Stomach (tissue), 8 donors: ENCODE measurements at regions not wholly inside any gene's neighbourhood (a gene's known extent, or its start where the extent isn't known, plus 50 kb on each side); places are given as distances from the start of the nearest gene placed in this dataset.

Experiments
- DNase-seq, 2 donors: peaks; one replicate each; pipeline versions ENCODE4 v3.0.0 to v3.0.0-alpha.2; 2013 to 2019
- H3K27ac ChIP-seq, 5 donors: fragments of 200-600 bp in 4 of 5; sonication (generic) in 4 of 5; one replicate each; pipeline ENCODE4 v1.5.1; 2013 to 2019; ENCODE audit warnings: mild to moderate bottlenecking in 1 of 5, moderate library complexity in 1 of 5
- H3K27me3 ChIP-seq, 3 donors: fragments of 200-600 bp; sonication (generic); one replicate each; pipeline ENCODE4 v1.5.1; 2017 to 2019; ENCODE audit warnings: mixed run types in 1 of 3
- H3K36me3 ChIP-seq, 4 donors: fragments of 200-600 bp; sonication (generic); 1 replicate in 3 of 4; 2 replicates in 1 of 4; pipeline ENCODE4 v1.5.1; 2016 to 2019
- H3K4me1 ChIP-seq, 4 donors: fragments of 200-600 bp; sonication (generic); one replicate each; pipeline ENCODE4 v1.5.1; 2016 to 2019
- H3K4me3 ChIP-seq, 4 donors: fragments of 200-600 bp; sonication (generic) in 3 of 4; one replicate each; pipeline ENCODE4 v1.5.1; 2016 to 2019; ENCODE audit warnings: mild to moderate bottlenecking in 1 of 4
- H3K9me3 ChIP-seq, 4 donors: fragments of 200-600 bp; sonication (generic); one replicate each; pipeline ENCODE4 v1.5.1; 2016 to 2019
- CTCF ChIP-seq, 7 experiments: fragments of 450-650 bp in 4 of 7; fragments of 200-600 bp in 3 of 7; sonication (generic) in 3 of 7; IDR thresholded peaks; one replicate each; pipeline ENCODE4 v1.5.1; 2016 to 2019; ENCODE audit warnings: antibody characterized with exemption in 7 of 7, control low read depth in 2 of 7, mild to moderate bottlenecking in 1 of 7
- EP300 ChIP-seq: sonication (generic); formaldehyde crosslinking; IDR thresholded peaks from one replicate; pipeline ENCODE4 v1.6.1; 2017; ENCODE audit warnings: antibody characterized with exemption
- POLR2A ChIP-seq, 4 donors: fragments of 450-650 bp; IDR thresholded peaks; one replicate each; pipeline ENCODE4 v1.6.1; 2016; ENCODE audit warnings: antibody characterized with exemption in 4 of 4, control low read depth in 2 of 4, mild to moderate bottlenecking in 1 of 4, moderate library complexity in 1 of 4
- POLR2AphosphoS5 ChIP-seq, 3 donors: sonication (generic); formaldehyde crosslinking; IDR thresholded peaks; one replicate each; pipeline ENCODE4 v1.6.1; 2016; ENCODE audit warnings: antibody characterized with exemption in 3 of 3
- WGBS, 5 donors: extraction: QIAGEN DNeasy Blood & Tissue Kit in 3 of 5; methylation state at CpG; one replicate each; pipeline versions ENCODE4 v1.1.5 to v1.1.7; 2013 to 2018; 5-methylcytosine and 5-hydroxymethylcytosine counted together
- intact Hi-C: fragments of 100-400 bp; cut with DNase I; formaldehyde crosslinking; loops from one replicate; pipeline ENCODE4 v1.15.1; 2023; ENCODE audit warnings: low total_unique reads
- donor health status: healthy with polysubstance abuse.
- donor health status: Bipolar disorder and iron deficiency.
- donor health status: healthy.

DNA sequence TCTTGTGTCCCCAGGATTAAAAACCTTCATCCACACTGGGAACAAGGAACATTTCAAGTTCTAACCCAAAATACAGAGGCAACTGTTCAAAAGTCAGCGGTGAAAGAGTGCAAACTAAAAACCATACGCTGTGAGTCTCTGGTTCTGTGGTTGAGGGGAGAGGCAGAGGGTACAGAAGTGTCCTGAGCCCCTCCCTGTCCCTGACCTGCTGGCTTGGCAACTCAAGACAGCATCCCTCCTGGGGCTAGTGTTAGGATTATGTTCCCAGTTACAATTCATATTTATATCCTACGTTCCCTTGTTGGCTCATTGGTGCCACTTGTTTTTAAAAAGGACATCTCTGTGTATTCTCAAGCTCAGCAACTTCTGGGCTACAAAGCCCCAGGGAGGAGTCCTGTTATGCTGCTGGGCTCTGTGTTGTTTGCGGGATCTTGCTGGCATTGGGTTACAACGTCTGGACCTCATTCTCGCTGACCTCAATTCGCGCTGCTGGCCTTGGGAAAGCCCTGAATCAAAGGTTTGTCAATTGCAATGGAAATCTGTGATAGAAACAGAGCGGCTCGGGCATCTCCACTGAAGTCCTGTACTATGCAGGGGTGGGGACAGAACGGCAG lies 420.8 kb downstream of the FUT8 start:
- no peaks in the 10 kb centered on the region for H3K36me3 ChIP-seq
- 86 to 96% (median 92%) methylated on average over 11 of the region's 11 CpGs for WGBS, 5 donors
- intact Hi-C loops: no loop called here
- no peaks in the 10 kb centered on the region for H3K9me3 ChIP-seq
- no peak overlapping the region for H3K27ac ChIP-seq
- peaks cover 0 to 11% (median 0%) of the 10 kb centered on the region in 3 donors for H3K27me3 ChIP-seq
- H3K4me1 ChIP-seq: peaks cover 0 to 6% (median 0%) of the 10 kb centered on the region in 4 donors
- no peak for DNase-seq
- no peak overlapping the region for H3K4me3 ChIP-seq
- TF ChIP-seq POLR2AphosphoS5 (IDR thresholded peaks at IDR 0.05) (no peak), POLR2A (IDR thresholded peaks at IDR 0.05) (no peak), EP300 (no peak), CTCF (IDR thresholded peaks at IDR 0.05) (no peak)

GRCh38 chr14:65834051-65834450 lies 421.5 kb downstream of the FUT8 start:
- no peaks in the 10 kb centered on the region for H3K36me3 ChIP-seq
- DNase-seq: no peak
- peaks cover 0 to 5% (median 0%) of the 10 kb centered on the region in 3 donors for H3K27me3 ChIP-seq
- H3K4me1 ChIP-seq: peaks cover 0 to 6% (median 0%) of the 10 kb centered on the region in 4 donors
- intact Hi-C loops: no loop called here
- no peak for TF ChIP-seq CTCF (IDR thresholded peaks at IDR 0.05)
- no peak for TF ChIP-seq POLR2AphosphoS5 (IDR thresholded peaks at IDR 0.05)
- no peak for TF ChIP-seq POLR2A (IDR thresholded peaks at IDR 0.05)
- H3K4me3 ChIP-seq: no peak overlapping the region
- no peaks in the 10 kb centered on the region for H3K9me3 ChIP-seq
- 91 to 99% (median 93%) methylated on average over 7 of the region's 7 CpGs for WGBS, 5 donors
- no peak overlapping the region for H3K27ac ChIP-seq

DNA sequence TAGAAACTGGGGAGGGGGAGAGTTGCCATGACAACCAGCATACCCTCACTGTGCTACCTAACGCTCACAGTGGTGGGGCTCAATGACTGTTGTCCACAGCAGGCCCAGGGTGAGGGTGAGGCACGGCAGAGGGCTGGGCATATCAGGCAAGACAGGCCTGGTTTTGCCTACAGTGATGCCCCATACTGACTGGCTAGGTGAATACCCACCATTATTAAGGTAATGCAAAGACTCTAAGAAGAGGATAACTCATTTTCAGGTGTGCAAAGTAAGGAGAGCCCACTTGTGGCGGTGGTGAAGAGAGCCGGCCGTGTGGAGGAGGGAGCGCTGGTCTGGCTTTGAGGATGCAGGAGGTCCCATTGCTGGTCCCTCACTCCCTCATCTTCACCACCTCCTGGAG lies 422.3 kb downstream of the FUT8 start:
- TF ChIP-seq POLR2A (IDR thresholded peaks at IDR 0.05): no peak
- TF ChIP-seq POLR2AphosphoS5 (IDR thresholded peaks at IDR 0.05): no peak
- TF ChIP-seq CTCF (IDR thresholded peaks at IDR 0.05): no peak
- TF ChIP-seq EP300: no peak
- WGBS, 5 donors: 97 to 100% (median 98%) methylated on average over 6 of the region's 6 CpGs
- Histone ChIP-seq H3K9me3 (no peaks in the 10 kb centered on the region), H3K27me3 (peaks cover 0 to 5% (median 0%) of the 10 kb centered on the region in 3 donors), H3K4me1 (peaks cover 0 to 6% (median 0%) of the 10 kb centered on the region in 4 donors), H3K27ac (no peak overlapping the region), H3K36me3 (no peaks in the 10 kb centered on the region), H3K4me3 (no peak overlapping the region)
- no peak for DNase-seq
- intact Hi-C loops: no loop called here

DNA sequence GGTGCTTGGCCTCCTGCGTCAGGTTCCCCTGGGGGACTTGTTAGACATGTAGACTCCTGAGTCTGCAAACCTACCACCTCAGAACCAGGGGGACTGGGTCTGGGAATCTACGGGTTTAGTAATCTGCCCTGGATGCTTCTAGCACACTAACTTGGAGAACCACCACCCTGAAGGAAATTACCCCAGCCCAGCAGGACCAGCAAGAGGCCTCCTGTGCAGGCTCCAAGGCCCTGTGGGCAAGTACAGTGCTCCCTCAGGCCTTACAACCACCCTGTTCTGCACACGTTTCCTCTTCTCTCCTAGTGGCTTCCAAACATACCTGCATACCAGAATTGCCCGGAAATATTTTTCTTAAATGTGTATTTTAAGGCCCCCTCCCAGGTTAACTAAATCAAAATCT lies 423.0 kb downstream of the FUT8 start:
- no peak overlapping the region for H3K4me3 ChIP-seq
- peaks cover 0 to 12% (median 3%) of the 10 kb centered on the region in 4 donors for H3K4me1 ChIP-seq
- H3K9me3 ChIP-seq: no peaks in the 10 kb centered on the region
- WGBS, 5 donors: 94 to 97% (median 96%) methylated on average over 2 to 4 of the region's 4 CpGs
- peaks cover 0 to 5% (median 0%) of the 10 kb centered on the region in 3 donors for H3K27me3 ChIP-seq
- no peaks in the 10 kb centered on the region for H3K36me3 ChIP-seq
- no peak for DNase-seq
- no peak for TF ChIP-seq CTCF (IDR thresholded peaks at IDR 0.05)
- no peak for TF ChIP-seq POLR2A (IDR thresholded peaks at IDR 0.05)
- TF ChIP-seq EP300: no peak
- TF ChIP-seq POLR2AphosphoS5 (IDR thresholded peaks at IDR 0.05): no peak
- no peak overlapping the region for H3K27ac ChIP-seq
- intact Hi-C loops: no loop called here
